IMR-90 (cell line): ENCODE measurements at regions not wholly inside any gene's neighbourhood (a gene's known extent, or its start where the extent isn't known, plus 50 kb on each side); places are given as distances from the start of the nearest gene placed in this dataset.

Source experiments
- ATAC-seq: fragments of 200-7000 bp; cut with Tn5 transposase; 2 replicates; pipeline ENCODE4 v1.9.1; 2020; ENCODE audit warnings: low read depth, mild to moderate bottlenecking, moderate library complexity
- BruUV-seq: library from RNA; stranded (reverse); fragments of 400-500 nt; replicated peaks from 2 replicates; lab custom pipeline; 2021; lab: Mats Ljungman, UMichigan
- CTCF ChIA-PET: fragments of 300-600 bp; formaldehyde crosslinking; extraction: SDS; loops from one replicate; lab custom pipeline; 2021; ENCODE audit warnings: antibody characterized with exemption; lab: Yijun Ruan, JAX
- POLR2A ChIA-PET: fragments of 300-600 bp; sonication (Branson Sonifier 250); formaldehyde crosslinking; loops from one replicate; lab custom pipeline; 2022; ENCODE audit warnings: antibody characterized with exemption; ENCODE audit not compliant: unreplicated experiment; lab: Charles Lee
- DNase-seq: peaks from one replicate; pipeline ENCODE4 v3.0.0; 2013
- H2AFZ ChIP-seq: replicated peaks from 2 replicates; pipeline ENCODE3; 2013; ENCODE audit warnings: low read length, mild to moderate bottlenecking; ENCODE audit not compliant: poor library complexity
- H2AK5ac ChIP-seq: 2 replicates; pipeline ENCODE4 v1.6.1; 2013; ENCODE audit warnings: low read depth, low read length, inconsistent platforms
- H2AK9ac ChIP-seq: replicated peaks from 2 replicates; pipeline ENCODE3; 2013; ENCODE audit warnings: mild to moderate bottlenecking, low read depth, low read length, moderate library complexity; ENCODE audit not compliant: poor library complexity
- H2BK120ac ChIP-seq: 2 replicates; pipeline ENCODE4 v1.6.1; 2013; ENCODE audit warnings: low read depth, low read length, inconsistent platforms
- H2BK15ac ChIP-seq: 3 replicates; pipeline ENCODE4 v1.6.1; 2013; ENCODE audit warnings: low read depth, low read length, inconsistent platforms
- H2BK20ac ChIP-seq: 2 replicates; pipeline ENCODE4 v1.6.1; 2013; ENCODE audit warnings: low read depth, mild to moderate bottlenecking, inconsistent platforms, low read length, moderate library complexity
- H2BK5ac ChIP-seq: 2 replicates; pipeline ENCODE4 v1.6.1; 2013; ENCODE audit warnings: mild to moderate bottlenecking, low read depth, low read length, inconsistent platforms; ENCODE audit not compliant: poor library complexity, severe bottlenecking
- H3K14ac ChIP-seq: replicated peaks from 2 replicates; pipeline ENCODE4 v1.6.1; 2013; ENCODE audit warnings: low read depth, low read length, inconsistent platforms
- H3K18ac ChIP-seq: 2 replicates; pipeline ENCODE4 v1.6.1; 2013; ENCODE audit warnings: low read depth, low read length, control low read depth
- H3K23ac ChIP-seq: 2 replicates; pipeline ENCODE4 v1.6.1; 2013; ENCODE audit warnings: low read depth, low read length, inconsistent platforms
- H3K27ac ChIP-seq: 2 replicates; pipeline ENCODE4 v1.5.1; 2013; ENCODE audit warnings: mild to moderate bottlenecking, control low read depth, low read length; ENCODE audit not compliant: insufficient read depth
- H3K27me3 ChIP-seq: 2 replicates; pipeline ENCODE4 v1.6.1; 2013; ENCODE audit warnings: low read length; ENCODE audit not compliant: control insufficient read depth, insufficient read depth
- H3K36me3 ChIP-seq: 2 replicates; pipeline ENCODE4 v1.6.1; 2013; ENCODE audit warnings: low read length, mixed read lengths; ENCODE audit not compliant: control insufficient read depth, insufficient read depth
- H3K4ac ChIP-seq: 2 replicates; pipeline ENCODE4 v1.6.1; 2013; ENCODE audit warnings: low read depth, low read length, inconsistent platforms
- H3K4me1 ChIP-seq: 2 replicates; pipeline ENCODE4 v1.6.1; 2013; ENCODE audit warnings: low read length, mixed read lengths; ENCODE audit not compliant: control insufficient read depth, insufficient read depth
- H3K4me2 ChIP-seq: 2 replicates; pipeline ENCODE4 v1.6.1; 2013; ENCODE audit warnings: low read depth, mild to moderate bottlenecking, control low read depth, low read length, moderate library complexity
- H3K4me3 ChIP-seq: 2 replicates; pipeline ENCODE4 v1.5.1; 2013; ENCODE audit warnings: low read depth, mild to moderate bottlenecking, control low read depth, low read length, moderate library complexity; ENCODE audit not compliant: insufficient read depth
- H3K56ac ChIP-seq: 2 replicates; pipeline ENCODE4 v1.6.1; 2013; ENCODE audit warnings: low read length, inconsistent platforms; ENCODE audit not compliant: insufficient read depth; ENCODE audit errors: extremely low read depth
- H3K79me1 ChIP-seq, 2 experiments: 2 replicates each; pipeline ENCODE4 v1.6.1; 2013; ENCODE audit warnings: low read length in 2 of 2, inconsistent platforms in 1 of 2, low read depth in 1 of 2
- H3K9ac ChIP-seq: 2 replicates; pipeline ENCODE4 v1.6.1; 2013; ENCODE audit warnings: low read depth, low read length, control low read depth
- H3K9me1 ChIP-seq: 2 replicates; pipeline ENCODE4 v1.6.1; 2013; ENCODE audit warnings: low read length, inconsistent platforms; ENCODE audit not compliant: insufficient read depth
- H3K9me3 ChIP-seq: 2 replicates; pipeline ENCODE4 v1.6.1; 2013; ENCODE audit warnings: low read length; ENCODE audit not compliant: control insufficient read depth, insufficient read depth
- H4K20me1 ChIP-seq: 2 replicates; pipeline ENCODE4 v1.6.1; 2013; ENCODE audit warnings: low read length, inconsistent platforms; ENCODE audit not compliant: insufficient read depth
- H4K5ac ChIP-seq: 2 replicates; pipeline ENCODE4 v1.6.1; 2013; ENCODE audit warnings: mild to moderate bottlenecking, low read depth, low read length, control low read depth
- H4K8ac ChIP-seq, 2 experiments: 2 replicates each; pipeline ENCODE4 v1.6.1; 2013; ENCODE audit warnings: low read depth in 2 of 2, low read length in 2 of 2, control low read depth in 1 of 2, inconsistent platforms in 1 of 2
- H4K91ac ChIP-seq: 2 replicates; pipeline ENCODE4 v1.6.1; 2013; ENCODE audit warnings: low read depth, low read length, inconsistent platforms; ENCODE audit not compliant: insufficient read depth
- CEBPB ChIP-seq: IDR thresholded peaks from 2 replicates; pipeline ENCODE4 v1.6.1; 2012; ENCODE audit warnings: low read depth, low read length, improper control_type of control experiment
- CHD1 ChIP-seq: IDR thresholded peaks from 2 replicates; pipeline ENCODE4 v1.6.1; 2012; ENCODE audit warnings: low read depth, low read length, improper control_type of control experiment
- NFE2L2 ChIP-seq: fragments of 150-350 bp; IDR thresholded peaks from 2 replicates; pipeline ENCODE4 v1.6.1; 2016; ENCODE audit warnings: low read depth, mild to moderate bottlenecking, low read length
- SMC3 ChIP-seq: fragments of 150-350 bp; IDR thresholded peaks from 2 replicates; pipeline ENCODE4 v1.6.1; 2016; ENCODE audit warnings: low read depth, mild to moderate bottlenecking, antibody characterized with exemption, low read length, moderate library complexity
- WGBS, 2 experiments: methylation state at CpG; one replicate each; pipeline versions ENCODE4 v1.1.5 to v1.1.7; 2013; ENCODE audit warnings: missing lambda C conversion rate in 2 of 2; ENCODE audit not compliant: insufficient read length in 1 of 2; ENCODE audit errors: extremely low coverage in 2 of 2; 5-methylcytosine and 5-hydroxymethylcytosine counted together
- dilution Hi-C: fragments of 300-500 bp; cut with HindIII; formaldehyde crosslinking; loops from one replicate; pipeline ENCODE4 v1.14.3; 2018; ENCODE audit warnings: low sequenced_read_pairs; ENCODE audit not compliant: unreplicated experiment
- in situ Hi-C: fragments of 300-500 bp; cut with MboI; formaldehyde crosslinking; loops from 3 replicates; pipeline ENCODE4 v1.14.3; 2019; ENCODE audit warnings: low sequenced_read_pairs, inconsistent platforms, mixed read lengths
- intact Hi-C: fragments of 100-400 bp; cut with micrococcal nuclease; formaldehyde crosslinking; loops from 2 replicates; pipeline ENCODE4 v1.10.0; 2022

- Histone ChIP-seq H3K9ac (no peak overlapping the region), H3K27ac (no peak overlapping the region), H4K91ac (no peak overlapping the region), H4K20me1 (no peaks in the 10 kb centered on the region), H3K9me3 (peaks cover 9% of the 10 kb centered on the region), H2AFZ (no peak overlapping the region), H3K4me1 (no peaks in the 10 kb centered on the region), H3K14ac (no peak overlapping the region), H2BK5ac (no peak overlapping the region), H3K56ac (no peak overlapping the region), H3K23ac (no peak overlapping the region), H3K9me1 (no peaks in the 10 kb centered on the region), H4K5ac (no peak overlapping the region), H2AK5ac (no peak overlapping the region), H2BK120ac (no peak overlapping the region), H2BK15ac (no peak overlapping the region), H3K4me2 (no peak overlapping the region), H3K18ac (no peak overlapping the region), H3K4me3 (no peak overlapping the region), H3K36me3 (no peaks in the 10 kb centered on the region), H3K27me3 (no peaks in the 10 kb centered on the region), H3K79me1 (no peaks in the 10 kb centered on the region), H4K8ac (no peak overlapping the region), H3K4ac (no peak overlapping the region), H2BK20ac (no peak overlapping the region), H2AK9ac (no peak overlapping the region)
- in situ Hi-C loops (no loop called here), intact Hi-C loops (no loop called here), dilution Hi-C loops (no loop called here)
- CTCF ChIA-PET = no interaction called here
- ATAC-seq (no peak), DNase-seq (no peak)
- POLR2A ChIA-PET = no interaction called here
- TF ChIP-seq NFE2L2 = no peak
- TF ChIP-seq CHD1 = no peak
- no peak for TF ChIP-seq SMC3
- no peak for TF ChIP-seq CEBPB
- no TSS peak for BruUV-seq
- 20% methylated on average over 1 of the region's 1 CpG; no CpG with 5 or more reads in 1 of the 2 experiments for WGBS, 2 experiments
These were observed 1555.9 kb upstream of the RAG2 start for GRCh38 chr11:38153985-38154384.
